ENCODE measurements at regions not wholly inside any gene's neighbourhood (a gene's known extent, or its start where the extent isn't known, plus 50 kb on each side); places are given as distances from the start of the nearest gene placed in this dataset.

- TF ChIP-seq CTCF (IDR thresholded peaks at IDR 0.05), result no peak
- TF ChIP-seq POLR2AphosphoS5 (IDR thresholded peaks at IDR 0.05; ENCODE audit: low read depth, low read length), result no peak
Measured at GRCh38 chr5:92353107-92354030, 970.3 kb upstream of the ARRDC3 start.
